ENCODE measurements at regions not wholly inside any gene's neighbourhood (a gene's known extent, or its start where the extent isn't known, plus 50 kb on each side); places are given as distances from the start of the nearest gene placed in this dataset.

DNA sequence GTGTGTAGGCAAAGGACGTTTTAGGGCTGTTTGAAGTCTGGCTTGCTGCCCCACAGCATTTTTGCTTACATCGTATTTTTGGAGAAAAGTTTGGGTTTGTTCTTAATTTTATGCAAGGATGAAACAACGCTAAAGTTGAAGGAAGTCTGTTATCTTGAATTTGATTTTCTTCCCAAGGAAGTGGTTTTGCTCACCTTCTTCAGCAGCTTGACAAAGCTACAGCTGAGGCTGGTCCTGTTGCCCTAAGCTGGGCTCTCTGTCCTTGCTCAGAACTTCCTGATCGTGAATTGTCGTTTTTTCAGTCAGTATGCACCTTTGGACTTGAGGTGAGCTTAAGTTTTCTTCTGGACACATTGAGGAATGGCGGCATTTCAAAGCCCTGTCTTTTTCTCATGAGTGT is 62.1 kb upstream of the GSX1 start:
- WGBS, 2 donors: 66 to 68% methylated on average over 6 of the region's 6 CpGs
- no peak overlapping the region for H3K27ac ChIP-seq
- H3K4me3 ChIP-seq: no peak overlapping the region
- no peaks in the 10 kb centered on the region for H3K27me3 ChIP-seq
- FAIRE-seq (no peak), ATAC-seq (no peak), DNase-seq (no peak)
- H3K4me1 ChIP-seq: no peaks in the 10 kb centered on the region
- TF ChIP-seq, protein P1, sequence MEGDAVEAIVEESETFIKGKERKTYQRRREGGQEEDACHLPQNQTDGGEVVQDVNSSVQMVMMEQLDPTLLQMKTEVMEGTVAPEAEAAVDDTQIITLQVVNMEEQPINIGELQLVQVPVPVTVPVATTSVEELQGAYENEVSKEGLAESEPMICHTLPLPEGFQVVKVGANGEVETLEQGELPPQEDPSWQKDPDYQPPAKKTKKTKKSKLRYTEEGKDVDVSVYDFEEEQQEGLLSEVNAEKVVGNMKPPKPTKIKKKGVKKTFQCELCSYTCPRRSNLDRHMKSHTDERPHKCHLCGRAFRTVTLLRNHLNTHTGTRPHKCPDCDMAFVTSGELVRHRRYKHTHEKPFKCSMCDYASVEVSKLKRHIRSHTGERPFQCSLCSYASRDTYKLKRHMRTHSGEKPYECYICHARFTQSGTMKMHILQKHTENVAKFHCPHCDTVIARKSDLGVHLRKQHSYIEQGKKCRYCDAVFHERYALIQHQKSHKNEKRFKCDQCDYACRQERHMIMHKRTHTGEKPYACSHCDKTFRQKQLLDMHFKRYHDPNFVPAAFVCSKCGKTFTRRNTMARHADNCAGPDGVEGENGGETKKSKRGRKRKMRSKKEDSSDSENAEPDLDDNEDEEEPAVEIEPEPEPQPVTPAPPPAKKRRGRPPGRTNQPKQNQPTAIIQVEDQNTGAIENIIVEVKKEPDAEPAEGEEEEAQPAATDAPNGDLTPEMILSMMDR (IDR thresholded peaks at IDR 0.05): no peak
- H3K36me3 ChIP-seq: no peaks in the 10 kb centered on the region
- H3K9me3 ChIP-seq: no peaks in the 10 kb centered on the region
- intact Hi-C loops (cut with DNase I): no loop called here
